KMS-11 (cell line): ENCODE measurements at regions not wholly inside any gene's neighbourhood (a gene's known extent, or its start where the extent isn't known, plus 50 kb on each side); places are given as distances from the start of the nearest gene placed in this dataset.

ENCODE experiments used
- H2AFZ ChIP-seq: fragments of 200-600 bp; sonication (generic); 2 replicates; pipeline ENCODE4 v1.6.1; 2016; ENCODE audit warnings: antibody characterized with exemption, mixed run types, low read depth
- H3K27ac ChIP-seq: fragments of 200-600 bp; sonication (generic); 2 replicates; pipeline ENCODE4 v1.6.1; 2016; ENCODE audit warnings: mild to moderate bottlenecking, mixed run types
- H3K27me3 ChIP-seq: fragments of 200-600 bp; sonication (generic); 2 replicates; pipeline ENCODE4 v1.6.1; 2017; ENCODE audit warnings: mild to moderate bottlenecking, low read depth, mixed run types, moderate library complexity; ENCODE audit not compliant: insufficient read depth
- H3K36me3 ChIP-seq: fragments of 200-600 bp; sonication (generic); 2 replicates; pipeline ENCODE4 v1.6.1; 2017; ENCODE audit warnings: mild to moderate bottlenecking, mixed run types; ENCODE audit not compliant: insufficient read depth
- H3K4me1 ChIP-seq: fragments of 200-600 bp; sonication (generic); 2 replicates; pipeline ENCODE4 v1.6.1; 2016; ENCODE audit warnings: mild to moderate bottlenecking, low read depth, mixed run types; ENCODE audit not compliant: poor library complexity, severe bottlenecking
- H3K4me2 ChIP-seq: fragments of 200-600 bp; sonication (generic); 2 replicates; pipeline ENCODE4 v1.7.0; 2016; ENCODE audit warnings: mild to moderate bottlenecking, mixed run types
- H3K4me3 ChIP-seq: fragments of 200-600 bp; sonication (generic); IDR thresholded peaks from 2 replicates; pipeline ENCODE4 v1.6.1; 2017; ENCODE audit warnings: low read depth, low read length, mixed read lengths; ENCODE audit not compliant: insufficient read depth
- H3K79me2 ChIP-seq: fragments of 200-600 bp; sonication (generic); 2 replicates; pipeline ENCODE4 v1.6.1; 2016; ENCODE audit warnings: low read depth, mixed run types; ENCODE audit not compliant: insufficient read depth
- H3K9ac ChIP-seq: fragments of 200-600 bp; sonication (generic); 2 replicates; pipeline ENCODE4 v1.6.1; 2016; ENCODE audit warnings: mild to moderate bottlenecking, mixed run types
- H4K20me1 ChIP-seq: fragments of 200-600 bp; sonication (generic); 2 replicates; pipeline ENCODE4 v1.6.1; 2016; ENCODE audit warnings: mild to moderate bottlenecking, mixed run types; ENCODE audit not compliant: insufficient read depth
- CTCF ChIP-seq: fragments of 200-600 bp; sonication (generic); conservative IDR thresholded peaks from 2 replicates; pipeline ENCODE4 v1.6.1; 2017; ENCODE audit warnings: low read depth, mild to moderate bottlenecking, antibody characterized with exemption, low read length, moderate library complexity, mixed read lengths

- H3K4me3 ChIP-seq = no peak overlapping the region
- no peaks in the 10 kb centered on the region for H4K20me1 ChIP-seq
- no peaks in the 10 kb centered on the region for H3K36me3 ChIP-seq
- no peak overlapping the region for H3K9ac ChIP-seq
- no peaks in the 10 kb centered on the region for H3K27me3 ChIP-seq
- no peaks in the 10 kb centered on the region for H3K4me1 ChIP-seq
- no peak overlapping the region for H2AFZ ChIP-seq
- TF ChIP-seq CTCF = no peak
- H3K27ac ChIP-seq = no peak overlapping the region
- no peak overlapping the region for H3K4me2 ChIP-seq
- no peaks in the 10 kb centered on the region for H3K79me2 ChIP-seq
Observed at GRCh38 chr12:89946518-89947135, 238.0 kb upstream of the ATP2B1 start.

- Histone ChIP-seq H3K4me1 (no peaks in the 10 kb centered on the region), H3K27ac (no peak overlapping the region), H2AFZ (no peak overlapping the region), H3K79me2 (no peaks in the 10 kb centered on the region), H4K20me1 (no peaks in the 10 kb centered on the region), H3K9ac (no peak overlapping the region), H3K36me3 (no peaks in the 10 kb centered on the region), H3K4me3 (no peak overlapping the region), H3K27me3 (no peaks in the 10 kb centered on the region), H3K4me2 (no peak overlapping the region)
- TF ChIP-seq CTCF = no peak
Observed at GRCh38 chr12:89945123-89945522, 236.5 kb upstream of the ATP2B1 start.

- H3K27me3 ChIP-seq = no peaks in the 10 kb centered on the region
- H4K20me1 ChIP-seq = no peaks in the 10 kb centered on the region
- no peak overlapping the region for H2AFZ ChIP-seq
- no peaks in the 10 kb centered on the region for H3K36me3 ChIP-seq
- no peaks in the 10 kb centered on the region for H3K79me2 ChIP-seq
- H3K27ac ChIP-seq = no peak overlapping the region
- H3K9ac ChIP-seq = no peak overlapping the region
- no peak for TF ChIP-seq CTCF
- H3K4me1 ChIP-seq = no peaks in the 10 kb centered on the region
- no peak overlapping the region for H3K4me3 ChIP-seq
- H3K4me2 ChIP-seq = no peak overlapping the region
Observed at GRCh38 chr12:89943463-89943862, 234.8 kb upstream of the ATP2B1 start.

- Histone ChIP-seq H2AFZ (no peak overlapping the region), H3K4me1 (no peaks in the 10 kb centered on the region), H3K4me2 (no peak overlapping the region), H3K9ac (no peak overlapping the region), H3K79me2 (no peaks in the 10 kb centered on the region), H4K20me1 (no peaks in the 10 kb centered on the region), H3K27me3 (no peaks in the 10 kb centered on the region), H3K36me3 (no peaks in the 10 kb centered on the region), H3K27ac (no peak overlapping the region), H3K4me3 (no peak overlapping the region)
- no peak for TF ChIP-seq CTCF
Observed at GRCh38 chr12:89941436-89941835, 232.8 kb upstream of the ATP2B1 start.
